ENCODE measurements at regions not wholly inside any gene's neighbourhood (a gene's known extent, or its start where the extent isn't known, plus 50 kb on each side); places are given as distances from the start of the nearest gene placed in this dataset.

DNA sequence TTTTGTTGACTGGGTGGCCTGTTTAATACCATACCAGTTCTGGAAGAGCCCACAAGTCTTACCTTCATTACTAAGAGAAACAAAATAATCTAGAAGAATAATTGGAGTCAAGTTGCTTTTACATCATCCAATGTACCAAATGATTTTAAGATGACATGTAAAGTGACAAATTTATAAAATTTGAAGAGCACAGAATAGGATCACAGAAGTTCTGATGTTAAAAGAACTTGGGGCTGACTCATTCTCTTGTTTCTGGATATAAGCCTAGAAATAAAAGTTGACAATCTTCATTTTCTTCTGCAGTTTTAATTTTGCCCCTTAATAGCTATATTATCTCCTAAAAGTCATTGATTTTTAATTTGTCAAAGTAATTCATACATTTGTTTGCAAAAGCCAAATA is 317.5 kb upstream of the MARCKS start:
- FAIRE-seq, result no peak
- DNase-seq (ENCODE audit: insufficient read length, low spot score), result no peak
- TF ChIP-seq POLR2A (IDR thresholded peaks at IDR 0.05; ENCODE audit: low read depth, low read length), result no peak

GRCh38 chr6:113540466-113540865 is 316.7 kb upstream of the MARCKS start:
- DNase-seq (ENCODE audit: insufficient read length, low spot score) (no peak), FAIRE-seq (no peak)
- TF ChIP-seq POLR2A (IDR thresholded peaks at IDR 0.05; ENCODE audit: low read depth, low read length), result no peak

DNA sequence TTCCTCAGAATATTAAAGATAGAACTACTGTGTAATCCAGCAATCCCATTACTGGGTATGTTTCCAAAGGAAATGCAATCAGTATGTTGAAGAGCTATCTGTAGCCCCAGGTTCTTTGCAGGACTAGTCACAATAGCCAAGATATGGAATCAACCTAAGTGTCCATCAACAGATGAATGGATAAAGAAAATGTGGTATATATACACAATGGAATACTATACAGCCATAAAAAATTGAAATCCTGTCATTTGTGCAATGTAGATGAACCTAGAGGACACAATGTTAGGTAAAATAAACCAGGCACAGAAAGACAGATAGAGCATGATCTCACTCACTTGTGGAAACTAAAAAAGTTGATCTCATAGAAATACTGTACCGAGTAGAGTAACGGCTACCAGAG is 306.0 kb upstream of the MARCKS start:
- FAIRE-seq (no peak), DNase-seq (ENCODE audit: insufficient read length, low spot score) (no peak)
- no peak for TF ChIP-seq POLR2A (IDR thresholded peaks at IDR 0.05; ENCODE audit: low read depth, low read length)

GRCh38 chr6:113556775-113557174 is 300.4 kb upstream of the MARCKS start:
- FAIRE-seq (no peak), DNase-seq (ENCODE audit: insufficient read length, low spot score) (no peak)
- TF ChIP-seq POLR2A (IDR thresholded peaks at IDR 0.05; ENCODE audit: low read depth, low read length), result no peak

- no peak for FAIRE-seq
- DNase-seq (ENCODE audit: insufficient read length, low spot score), result no peak
- no peak for TF ChIP-seq POLR2A (IDR thresholded peaks at IDR 0.05; ENCODE audit: low read depth, low read length)
These were observed 298.7 kb upstream of the MARCKS start for GRCh38 chr6:113558431-113558830.

- FAIRE-seq (peak; percentile 64), DNase-seq (ENCODE audit: insufficient read length, low spot score) (no peak)
- TF ChIP-seq POLR2A (IDR thresholded peaks at IDR 0.05; ENCODE audit: low read depth, low read length), result no peak
These were observed 298.2 kb upstream of the MARCKS start for GRCh38 chr6:113558966-113559365.

- FAIRE-seq (no peak), DNase-seq (ENCODE audit: insufficient read length, low spot score) (no peak)
- no peak for TF ChIP-seq POLR2A (IDR thresholded peaks at IDR 0.05; ENCODE audit: low read depth, low read length)
These were observed 296.8 kb upstream of the MARCKS start for GRCh38 chr6:113560376-113560775.

DNA sequence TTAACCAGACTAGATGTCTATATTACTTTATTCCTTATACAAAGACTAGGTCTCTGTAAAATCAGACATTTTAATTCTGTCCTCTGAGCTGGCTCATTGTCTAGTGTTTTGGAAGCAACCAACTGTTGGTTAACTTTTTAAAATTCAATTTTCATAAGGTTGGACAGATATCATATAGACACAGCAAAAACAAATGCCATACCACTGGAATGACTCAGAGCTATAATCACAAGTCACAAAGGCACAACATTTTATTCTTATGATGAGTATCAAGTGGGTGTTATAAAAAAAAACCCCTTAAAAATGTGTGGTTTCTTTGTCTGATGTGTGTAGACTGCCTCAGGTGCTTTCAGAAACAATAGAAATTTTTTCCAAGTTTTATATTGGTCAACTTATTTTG is 296.2 kb upstream of the MARCKS start:
- peak; percentile 4 for DNase-seq (ENCODE audit: insufficient read length, low spot score)
- TF ChIP-seq POLR2A (IDR thresholded peaks at IDR 0.05; ENCODE audit: low read depth, low read length), result no peak
- FAIRE-seq, result peak; percentile 6

- no peak for TF ChIP-seq POLR2A (IDR thresholded peaks at IDR 0.05; ENCODE audit: low read depth, low read length)
- FAIRE-seq, result no peak
- DNase-seq (ENCODE audit: insufficient read length, low spot score), result no peak
These were observed 294.9 kb upstream of the MARCKS start for GRCh38 chr6:113562248-113562647.

DNA sequence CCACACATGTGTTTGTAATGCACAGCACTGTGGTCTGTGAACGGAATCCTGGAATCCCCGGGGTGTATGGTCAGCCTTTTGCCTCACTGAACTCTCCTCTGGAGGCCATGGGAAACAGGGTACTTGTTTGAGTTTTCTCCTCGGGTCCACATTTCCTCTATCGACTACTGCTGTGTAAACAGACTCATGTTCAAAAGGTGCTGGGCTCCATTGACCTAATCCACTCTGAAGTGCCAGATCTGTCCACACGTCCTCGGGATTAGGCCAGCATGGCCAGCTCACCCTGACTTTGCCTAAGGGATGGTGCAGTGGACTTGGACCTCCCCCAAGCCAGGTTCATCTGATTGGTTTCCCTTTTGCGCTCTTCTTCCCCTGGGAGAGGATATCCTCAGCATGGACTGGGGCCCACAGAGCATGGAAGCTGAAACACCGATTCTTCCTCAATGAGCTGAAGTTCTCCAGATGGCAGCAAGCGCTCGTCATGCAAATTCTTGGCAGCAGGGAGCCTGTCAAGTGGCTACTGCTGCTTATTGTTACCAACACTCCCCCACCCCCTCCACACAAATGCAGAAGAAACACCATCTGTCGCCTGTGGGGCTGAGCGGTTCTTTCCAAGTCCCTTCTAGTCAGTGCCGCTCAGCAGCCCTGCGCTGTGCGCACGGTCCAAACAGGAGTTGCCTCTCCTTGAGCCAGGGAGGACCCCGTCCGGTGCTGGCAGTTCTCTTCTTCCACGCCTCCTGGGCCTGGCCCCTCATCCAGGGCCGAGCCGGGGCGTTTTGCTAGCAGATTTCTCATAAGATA is 292.6 kb upstream of the MARCKS start:
- no peak for TF ChIP-seq POLR2A (IDR thresholded peaks at IDR 0.05; ENCODE audit: low read depth, low read length)
- DNase-seq (ENCODE audit: insufficient read length, low spot score) (no peak), FAIRE-seq (no peak)

- DNase-seq (ENCODE audit: insufficient read length, low spot score) (no peak), FAIRE-seq (no peak)
- TF ChIP-seq POLR2A (IDR thresholded peaks at IDR 0.05; ENCODE audit: low read depth, low read length), result no peak
These were observed 291.8 kb upstream of the MARCKS start for GRCh38 chr6:113565306-113565705.

DNA sequence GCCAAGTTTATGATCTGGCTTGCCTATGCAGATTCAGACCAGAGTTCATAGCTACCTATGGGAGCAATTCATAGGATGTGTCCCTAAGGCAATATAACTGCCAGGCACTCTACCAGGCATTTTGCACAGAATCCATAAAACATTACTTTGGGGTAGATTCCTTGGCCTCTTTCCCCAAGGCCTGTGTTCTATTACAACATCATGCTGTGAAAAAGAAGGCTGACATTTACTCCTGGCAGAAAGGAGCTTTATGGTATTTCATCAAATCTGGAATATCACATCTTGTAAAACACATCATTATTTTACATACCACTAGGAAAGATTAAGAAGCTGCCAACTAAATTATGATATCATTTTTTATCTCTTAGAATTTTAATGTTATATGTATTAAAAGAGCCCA is 287.0 kb upstream of the MARCKS start:
- TF ChIP-seq POLR2A (IDR thresholded peaks at IDR 0.05; ENCODE audit: low read depth, low read length), result no peak
- FAIRE-seq (no peak), DNase-seq (ENCODE audit: insufficient read length, low spot score) (no peak)

- DNase-seq (ENCODE audit: insufficient read length, low spot score), result no peak
- no peak for FAIRE-seq
- TF ChIP-seq POLR2A (IDR thresholded peaks at IDR 0.05; ENCODE audit: low read depth, low read length), result no peak
These were observed 286.5 kb upstream of the MARCKS start for GRCh38 chr6:113570641-113571040.

- no peak for TF ChIP-seq POLR2A (IDR thresholded peaks at IDR 0.05; ENCODE audit: low read depth, low read length)
- DNase-seq (ENCODE audit: insufficient read length, low spot score) (no peak), FAIRE-seq (no peak)
These were observed 283.0 kb upstream of the MARCKS start for GRCh38 chr6:113574147-113574546.

DNA sequence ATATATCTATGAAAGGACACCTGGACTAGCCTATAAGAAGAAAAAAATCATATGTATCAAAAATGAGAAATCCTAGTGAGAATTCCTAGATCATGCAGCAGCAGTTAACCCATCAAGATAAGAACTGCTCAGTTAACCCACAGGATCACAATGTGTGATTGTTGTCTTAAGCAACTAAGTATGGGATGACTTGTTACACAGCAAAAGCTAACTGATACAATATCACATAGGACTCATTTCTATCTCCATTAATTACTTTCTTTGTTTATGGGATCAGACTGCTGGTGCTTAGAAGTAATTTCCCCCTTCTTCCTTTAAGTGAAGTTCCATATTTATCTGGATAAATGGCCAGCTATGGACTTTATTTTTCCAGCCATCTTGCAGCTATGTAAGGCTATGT is 280.8 kb upstream of the MARCKS start:
- no peak for DNase-seq (ENCODE audit: insufficient read length, low spot score)
- no peak for FAIRE-seq
- no peak for TF ChIP-seq POLR2A (IDR thresholded peaks at IDR 0.05; ENCODE audit: low read depth, low read length)
